HG02870 (cell line): ENCODE measurements at regions not wholly inside any gene's neighbourhood (a gene's known extent, or its start where the extent isn't known, plus 50 kb on each side); places are given as distances from the start of the nearest gene placed in this dataset.

Source experiments
- ATAC-seq: cut with Tn5 transposase; IDR thresholded peaks from one replicate; pipeline ENCODE4 v1.9.1; 2021; ENCODE audit warnings: mild to moderate bottlenecking, moderate library complexity; ENCODE audit not compliant: unreplicated experiment

DNA sequence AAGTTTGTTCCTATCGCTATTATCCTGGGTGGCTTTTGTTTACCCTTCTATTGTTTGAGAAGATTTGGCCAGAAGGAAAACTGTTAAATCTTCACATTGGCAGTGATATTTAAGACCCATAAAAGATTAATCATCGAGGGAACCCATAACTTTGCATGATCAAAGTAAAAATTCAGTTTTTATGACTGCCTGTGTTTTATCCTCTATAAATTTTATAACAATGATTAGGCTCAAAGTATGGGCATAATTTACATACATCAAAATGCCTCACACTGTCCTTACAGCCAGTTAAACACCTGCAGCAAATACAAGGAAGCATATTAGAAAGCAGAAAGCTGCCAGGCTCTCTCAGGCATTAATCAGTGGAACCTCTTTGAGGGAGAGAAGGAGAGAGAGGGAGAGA lies 289.1 kb downstream of the ICOS start:
- no peak for ATAC-seq

DNA sequence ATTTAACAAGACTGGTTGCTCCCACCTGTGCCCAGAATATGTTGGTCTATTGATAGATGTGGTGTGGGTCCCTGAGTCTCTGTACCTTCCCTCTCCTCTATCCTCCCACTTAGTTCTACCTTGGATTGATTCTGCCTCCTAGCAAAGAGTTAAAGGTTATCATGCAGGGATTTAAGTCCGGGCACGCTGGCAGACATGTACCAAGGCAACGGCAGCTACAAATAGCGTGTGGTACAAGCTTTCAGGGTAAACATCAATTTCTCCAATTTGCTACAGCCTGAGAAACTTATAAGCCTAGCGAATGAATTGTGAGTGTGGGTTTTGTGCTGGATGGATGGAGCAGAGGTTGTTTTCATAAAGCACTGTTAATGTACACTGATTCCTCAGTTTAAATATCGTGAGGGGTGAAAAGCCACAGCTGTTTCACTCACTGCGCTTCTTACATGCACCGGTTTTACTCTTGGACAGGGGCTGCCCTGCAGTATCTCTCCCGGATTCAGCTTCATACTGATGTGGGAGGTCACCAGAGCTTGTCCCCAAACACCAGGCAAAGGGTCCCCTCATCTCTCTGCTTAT lies 289.8 kb downstream of the ICOS start:
- no peak for ATAC-seq

DNA sequence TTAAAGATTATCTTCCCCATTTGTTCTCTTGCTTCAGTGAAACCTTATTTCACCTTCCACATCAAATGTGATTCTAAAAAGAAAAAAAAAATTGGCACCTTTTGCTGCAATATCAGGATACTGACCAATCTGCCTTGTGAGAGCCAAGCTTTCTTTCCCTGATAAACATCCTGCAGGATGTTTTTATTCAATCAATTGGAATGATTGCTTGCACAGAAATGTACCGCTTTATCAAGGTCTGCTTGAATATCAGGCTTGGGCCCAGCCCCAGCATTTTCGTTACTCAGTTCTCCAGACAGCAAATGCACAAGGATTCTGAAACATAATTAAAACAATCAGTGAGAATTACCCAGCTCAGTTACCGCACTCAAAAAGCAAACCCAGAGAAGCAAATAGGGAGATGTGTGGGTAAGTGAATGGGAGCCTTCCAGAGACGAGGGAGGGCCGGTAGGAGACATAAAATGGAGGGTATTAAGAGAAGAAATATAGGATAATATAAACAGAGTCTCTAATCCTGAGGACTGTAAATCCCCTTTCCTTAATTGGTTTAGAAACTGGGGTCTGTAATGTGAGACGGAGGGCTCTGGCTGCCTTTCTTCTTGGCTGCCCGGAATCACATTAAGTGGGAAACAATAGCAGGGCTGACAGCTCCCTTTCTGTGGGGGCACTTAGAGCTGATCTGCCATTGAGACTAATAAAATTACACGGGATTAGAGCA lies 291.8 kb downstream of the ICOS start:
- ATAC-seq, result no peak

DNA sequence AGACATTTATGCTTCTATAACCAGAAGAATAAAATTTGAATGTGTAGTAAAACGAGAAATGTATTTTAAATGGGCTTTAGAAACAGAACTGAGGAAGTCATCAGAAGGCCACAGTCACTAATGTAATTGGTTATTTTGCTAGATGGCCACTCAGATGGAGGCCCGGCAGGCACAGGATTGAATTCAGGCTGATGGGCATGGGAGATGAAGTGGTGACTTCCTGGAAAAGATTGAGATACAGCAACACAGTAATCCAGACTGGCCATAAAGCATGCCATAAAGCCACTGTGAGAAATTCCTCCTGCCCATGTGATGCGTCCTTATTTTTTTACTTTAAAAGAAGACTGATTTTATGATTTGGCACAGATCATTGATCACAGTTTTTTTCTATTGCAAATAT lies 297.7 kb downstream of the ICOS start:
- no peak for ATAC-seq

DNA sequence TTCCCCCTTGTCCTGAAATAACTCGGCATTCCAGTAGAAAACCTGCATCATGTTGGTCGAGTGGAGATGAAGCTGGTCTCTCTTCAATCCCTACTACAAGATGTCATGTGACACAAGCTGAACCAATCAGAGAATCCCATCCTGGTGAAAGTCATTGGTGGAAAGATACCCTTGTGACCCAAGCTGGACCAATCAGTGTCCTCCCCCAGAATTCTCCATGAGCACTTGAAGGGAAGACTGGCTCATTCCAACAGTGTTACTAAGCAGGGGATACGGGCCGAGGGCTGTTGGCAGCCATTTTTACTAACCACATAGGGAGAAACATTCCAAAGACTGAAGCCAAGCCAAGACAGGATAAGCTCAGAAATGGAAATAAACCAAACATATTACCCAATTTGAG lies 298.3 kb downstream of the ICOS start:
- ATAC-seq, result no peak

DNA sequence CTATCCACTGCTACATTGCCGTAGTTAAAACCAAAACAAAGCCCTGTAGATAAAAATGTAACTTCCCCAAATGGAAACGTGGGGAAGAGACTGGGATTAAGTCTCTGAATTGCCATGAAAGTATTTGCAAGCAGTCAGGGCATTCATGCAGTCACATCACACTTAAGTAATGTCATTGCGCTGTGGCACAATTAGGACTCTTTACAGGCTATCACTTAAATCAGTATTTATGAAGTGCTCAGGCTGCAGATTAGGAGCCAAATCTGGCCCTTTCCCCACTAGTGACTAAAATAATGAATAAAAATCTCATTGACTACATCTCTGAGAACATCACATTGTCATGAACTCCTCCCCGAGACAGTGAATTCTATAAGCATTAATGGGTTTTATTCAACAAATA lies 300.9 kb downstream of the ICOS start:
- ATAC-seq, result no peak

DNA sequence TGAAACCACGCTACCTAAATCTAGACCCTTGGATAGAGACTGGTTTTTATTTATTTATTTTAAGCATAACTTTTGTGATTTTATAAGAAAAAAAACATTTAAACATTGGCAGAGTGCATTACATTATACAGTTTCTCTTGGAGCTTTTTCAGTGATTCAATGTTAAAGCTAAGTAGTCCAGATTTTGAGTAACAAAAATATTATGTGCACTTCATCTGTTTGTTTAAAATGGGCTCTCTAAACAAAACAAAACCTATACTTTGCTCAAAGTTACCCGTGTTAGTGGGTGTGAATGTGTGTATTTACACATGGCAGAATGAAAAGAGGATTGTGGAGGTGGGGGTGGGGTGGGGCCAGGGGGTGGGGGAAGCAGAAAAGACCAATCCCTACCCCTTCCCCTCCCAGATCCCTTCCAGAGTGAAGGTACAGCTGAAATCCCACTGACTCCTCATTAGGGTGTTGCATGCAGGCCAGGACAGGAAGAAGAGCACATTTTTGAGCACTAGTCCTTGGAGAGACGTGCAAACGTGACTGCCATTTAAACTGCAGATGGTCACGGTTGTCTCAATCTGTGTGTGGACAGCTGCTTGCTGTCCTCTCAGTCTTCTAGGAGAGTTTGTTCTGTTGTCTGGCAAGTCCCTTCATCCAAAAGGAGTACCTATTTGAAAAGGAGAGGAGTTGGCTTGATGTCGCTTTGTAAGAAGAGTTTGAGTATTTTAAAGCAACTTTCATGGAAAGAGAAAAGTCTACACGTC lies 303.0 kb downstream of the ICOS start:
- no peak for ATAC-seq

DNA sequence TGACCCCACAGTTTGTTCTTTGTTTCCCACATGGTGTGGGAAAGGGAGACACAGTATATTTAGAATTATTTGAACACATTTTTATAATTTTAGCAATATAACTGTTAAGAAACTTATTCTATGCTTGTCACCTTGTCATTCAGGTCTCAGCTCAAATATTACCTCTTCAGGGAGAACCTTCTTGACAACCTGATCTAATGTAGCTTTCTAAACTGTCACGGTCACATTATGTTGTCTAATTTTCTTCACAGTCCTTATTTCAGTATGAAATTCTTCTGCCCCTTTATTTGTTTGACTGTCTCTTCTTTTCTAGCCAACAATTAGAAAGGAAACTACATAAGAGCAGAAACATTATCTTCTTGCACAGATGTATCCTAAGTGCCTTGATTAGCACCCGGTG lies 304.3 kb upstream of the PARD3B start:
- ATAC-seq, result no peak

DNA sequence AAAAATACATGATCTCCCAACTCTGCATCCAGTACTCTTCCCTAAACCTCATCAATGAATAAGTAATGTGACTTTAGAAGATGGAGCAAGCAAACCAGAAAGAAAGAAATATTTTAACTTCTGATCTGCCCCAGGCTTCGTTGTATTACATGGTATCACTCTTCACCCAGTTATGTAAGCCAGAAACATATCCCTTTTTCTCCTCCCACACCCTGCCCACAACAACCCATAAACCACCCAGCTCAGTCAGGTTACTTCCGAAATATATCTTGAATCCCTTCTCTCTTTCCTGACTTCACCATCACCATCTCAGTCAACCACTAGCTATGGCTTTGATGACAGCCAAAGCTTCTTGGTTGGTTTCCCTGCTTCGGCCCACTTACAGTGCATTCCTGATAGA lies 295.8 kb upstream of the PARD3B start:
- no peak for ATAC-seq

DNA sequence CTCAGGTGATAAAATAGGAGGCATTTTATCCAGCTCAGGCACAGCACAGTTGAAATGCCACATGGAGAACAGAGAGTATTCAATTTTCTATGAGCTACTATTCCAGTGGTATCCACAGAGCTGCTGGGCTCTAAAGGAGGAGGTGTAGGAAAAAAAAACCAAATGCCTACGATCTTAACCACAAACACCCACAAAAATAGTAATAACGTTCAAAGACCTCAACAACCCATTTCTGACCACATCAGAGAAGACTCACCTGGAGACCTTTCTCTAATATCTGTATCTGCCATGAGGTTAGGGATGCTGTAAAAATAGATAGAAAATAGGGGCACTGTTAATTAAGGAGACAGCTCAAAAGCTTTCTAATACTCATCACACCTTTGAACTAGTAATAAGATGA lies 294.6 kb upstream of the PARD3B start:
- no peak for ATAC-seq

DNA sequence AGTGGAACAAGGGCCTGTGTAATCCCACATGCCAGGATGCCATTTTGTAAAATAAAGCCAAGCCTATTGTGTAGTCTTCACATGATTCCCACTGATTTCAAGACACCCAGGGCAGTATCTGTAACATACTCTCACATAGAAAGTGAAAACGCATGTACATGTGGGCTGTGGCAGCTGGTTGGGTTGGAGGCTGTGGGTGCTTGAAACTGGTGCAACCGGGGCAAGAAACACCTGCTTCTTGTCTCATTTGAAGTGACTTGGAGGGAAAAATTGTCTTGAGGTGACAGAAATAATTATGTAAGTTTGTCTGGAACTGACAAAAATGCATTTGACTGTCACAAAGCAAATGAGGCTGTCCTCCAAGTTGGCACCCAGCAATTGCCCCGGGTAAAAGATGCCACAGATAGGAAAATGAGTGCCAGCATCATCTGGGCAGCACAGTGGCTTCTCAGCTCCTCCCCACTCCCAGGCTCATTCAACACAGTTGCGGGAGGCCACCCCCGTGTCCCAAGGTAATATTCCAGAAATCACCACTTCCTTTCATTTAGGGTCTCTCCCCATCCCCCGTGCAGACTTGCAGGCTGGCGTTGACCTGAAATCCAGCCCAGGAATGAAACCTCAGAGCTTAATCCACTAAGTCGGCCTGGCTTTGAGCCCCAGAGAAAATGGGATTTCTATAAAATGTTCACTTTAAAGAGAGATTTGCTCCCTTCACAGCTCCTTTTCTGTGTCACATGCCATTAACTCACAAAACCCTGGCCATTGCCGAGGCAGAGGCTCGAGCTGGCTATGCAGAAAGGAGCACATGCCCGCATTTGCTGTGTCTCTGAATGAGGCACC lies 293.9 kb upstream of the PARD3B start:
- ATAC-seq, result no peak

DNA sequence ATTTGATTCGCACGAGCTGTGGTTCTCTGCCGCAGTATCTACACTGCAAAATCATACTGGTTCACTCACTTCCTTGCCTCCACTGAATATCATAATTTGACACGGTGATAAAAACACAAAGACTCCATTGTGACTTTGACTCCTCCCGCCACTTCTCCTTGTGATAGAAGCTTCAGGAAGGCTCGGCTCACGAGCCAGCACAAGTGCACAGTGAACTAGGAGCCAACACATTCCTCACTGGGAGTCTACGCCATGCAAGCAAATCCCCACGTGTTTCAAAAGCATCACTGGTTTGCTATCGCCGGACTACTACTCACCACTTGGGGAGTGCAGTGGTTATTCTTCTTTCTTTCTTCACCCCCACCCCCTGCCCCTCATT lies 293.3 kb upstream of the PARD3B start:
- ATAC-seq, result no peak

DNA sequence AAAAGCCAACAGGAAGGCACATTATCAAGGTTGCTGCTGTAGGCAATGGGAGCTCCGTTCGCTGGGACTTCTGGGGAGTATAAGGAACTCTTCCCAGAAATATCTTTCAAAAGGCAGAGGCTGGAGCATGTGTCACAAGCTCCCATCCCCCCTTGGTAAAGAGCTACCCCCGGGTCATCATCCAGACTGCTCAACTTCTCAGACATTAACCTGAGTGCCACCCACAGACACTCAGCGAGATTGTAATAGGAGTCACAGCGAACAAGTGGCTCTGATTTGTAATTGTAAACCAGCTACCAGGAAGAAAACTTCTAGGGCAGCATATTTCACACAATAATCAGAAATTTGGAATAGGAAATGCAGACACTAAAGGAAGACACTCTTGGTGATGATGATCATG lies 290.2 kb upstream of the PARD3B start:
- no peak for ATAC-seq

DNA sequence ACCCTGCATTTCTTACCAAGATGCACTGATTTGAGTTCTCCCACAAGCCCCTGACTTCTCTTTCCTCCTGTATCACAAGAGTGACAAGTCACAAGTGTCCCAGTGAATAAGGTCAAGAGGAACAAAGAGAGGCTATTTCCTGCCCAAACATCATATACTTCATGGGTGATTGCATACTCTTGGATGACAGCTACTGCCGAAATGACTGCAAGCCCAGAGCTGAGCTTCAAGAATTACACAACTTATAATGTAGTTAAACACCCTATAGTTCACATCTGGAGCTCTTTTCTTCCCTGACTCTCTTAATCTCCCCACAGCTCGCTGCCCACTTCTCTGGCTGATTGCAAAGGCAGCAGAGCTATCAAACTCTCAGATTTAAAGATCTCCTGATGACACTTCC lies 289.7 kb upstream of the PARD3B start:
- no peak for ATAC-seq

DNA sequence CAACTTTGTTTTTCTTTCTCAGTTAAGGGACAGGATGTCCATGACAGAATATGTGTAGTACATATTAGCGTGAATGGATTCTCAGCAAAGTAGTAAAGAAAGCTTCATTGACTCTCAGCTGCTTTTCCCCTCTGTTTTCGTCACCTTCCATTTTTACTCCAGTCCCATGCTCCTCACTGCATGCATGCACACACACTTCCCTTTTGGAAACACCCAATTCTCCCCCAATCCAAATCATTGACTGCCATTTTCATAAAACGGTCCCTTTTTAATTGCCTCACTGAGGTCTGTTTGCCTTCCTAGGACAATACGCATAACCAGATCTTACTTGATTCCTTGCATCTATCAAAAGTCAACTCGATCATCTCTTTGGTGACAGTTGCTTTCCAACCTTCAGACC lies 287.5 kb upstream of the PARD3B start:
- no peak for ATAC-seq

DNA sequence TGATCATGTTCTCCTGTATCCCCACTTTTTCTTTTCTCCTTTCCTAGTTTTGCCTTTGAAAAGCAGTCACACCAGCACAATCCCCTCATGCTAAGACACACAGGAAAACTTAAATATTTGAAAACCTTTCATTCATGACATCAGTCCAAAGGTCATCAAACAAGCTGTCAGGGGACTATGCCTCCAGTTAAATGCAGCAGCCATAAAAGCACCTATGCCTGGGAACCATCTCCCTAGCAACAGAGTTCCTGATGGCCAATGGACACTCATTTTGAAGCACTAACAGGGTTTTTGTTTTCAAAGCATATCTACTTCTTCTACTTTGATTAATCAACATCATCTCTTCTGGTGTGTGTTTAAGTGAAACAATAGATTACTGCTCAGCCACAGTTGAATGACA lies 286.4 kb upstream of the PARD3B start:
- no peak for ATAC-seq

DNA sequence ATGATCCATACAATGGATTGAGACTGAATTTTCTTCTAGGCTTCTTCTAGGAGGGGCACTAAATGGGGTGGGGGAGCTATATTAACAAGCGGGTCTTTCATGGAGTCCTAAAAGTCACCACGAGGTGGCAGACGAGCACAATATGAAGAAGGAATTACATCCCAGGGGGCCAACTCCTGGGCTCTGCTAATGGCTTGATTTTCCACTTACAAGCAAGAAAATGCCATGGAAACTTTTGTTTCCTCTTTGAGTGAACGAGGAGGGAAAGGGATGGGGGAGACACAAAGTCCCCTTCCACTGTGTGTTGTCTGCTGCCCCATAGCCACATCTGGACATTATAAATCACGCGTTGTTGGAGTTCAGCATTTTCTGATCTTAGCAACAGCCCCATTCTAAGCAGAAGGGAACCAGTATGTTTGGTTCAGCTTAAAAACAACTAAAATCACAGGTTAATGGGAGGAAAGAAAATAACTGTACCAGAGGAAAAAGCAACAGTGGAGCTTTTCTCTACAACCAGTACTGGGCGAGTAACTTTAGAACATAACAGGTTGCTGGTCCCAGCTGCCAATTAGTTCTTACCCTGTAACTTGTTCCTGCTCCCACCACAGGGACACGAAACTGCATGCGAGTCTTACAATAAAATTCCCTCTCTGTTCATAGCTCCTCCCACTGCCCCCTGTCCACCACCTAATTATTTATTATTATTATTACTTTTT lies 285.0 kb upstream of the PARD3B start:
- ATAC-seq, result no peak

DNA sequence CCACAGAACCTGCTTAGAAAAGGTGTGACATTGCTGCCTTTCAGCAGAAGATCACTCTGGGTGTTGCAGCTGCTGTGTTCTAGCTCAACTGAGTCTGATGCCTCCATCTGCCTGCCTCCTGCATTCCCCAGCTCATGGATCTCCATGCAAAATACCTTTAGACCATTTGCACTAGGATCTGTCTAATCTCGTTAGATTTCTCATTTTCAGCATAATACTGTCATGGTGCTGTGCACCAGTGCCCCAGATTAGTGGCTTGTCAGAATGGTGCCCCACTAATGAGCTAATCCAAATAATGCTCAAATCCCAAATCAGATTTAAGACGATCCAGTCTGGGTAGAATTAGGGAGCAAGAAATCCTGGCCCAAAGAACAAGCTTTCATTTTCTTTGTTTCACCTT lies 284.4 kb upstream of the PARD3B start:
- no peak for ATAC-seq

DNA sequence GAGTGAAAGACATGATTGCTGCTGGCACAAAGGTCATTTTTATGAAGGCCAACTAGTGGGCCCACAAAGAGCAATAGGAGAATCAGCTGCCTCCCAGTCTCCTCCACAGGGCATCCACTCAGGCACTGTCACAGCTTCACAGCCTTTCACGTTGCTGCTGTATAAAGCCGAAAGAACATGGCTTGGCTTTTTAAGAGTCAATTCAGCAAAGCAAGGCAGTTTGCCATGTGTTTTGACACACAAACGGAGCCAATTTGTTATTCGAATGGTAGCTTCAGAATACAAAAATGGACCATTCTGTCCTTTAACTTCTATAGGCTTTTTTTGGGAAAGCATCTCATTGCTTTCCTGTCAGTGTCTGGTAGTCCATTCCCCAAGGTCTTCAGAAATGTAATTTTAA lies 283.4 kb upstream of the PARD3B start:
- no peak for ATAC-seq

DNA sequence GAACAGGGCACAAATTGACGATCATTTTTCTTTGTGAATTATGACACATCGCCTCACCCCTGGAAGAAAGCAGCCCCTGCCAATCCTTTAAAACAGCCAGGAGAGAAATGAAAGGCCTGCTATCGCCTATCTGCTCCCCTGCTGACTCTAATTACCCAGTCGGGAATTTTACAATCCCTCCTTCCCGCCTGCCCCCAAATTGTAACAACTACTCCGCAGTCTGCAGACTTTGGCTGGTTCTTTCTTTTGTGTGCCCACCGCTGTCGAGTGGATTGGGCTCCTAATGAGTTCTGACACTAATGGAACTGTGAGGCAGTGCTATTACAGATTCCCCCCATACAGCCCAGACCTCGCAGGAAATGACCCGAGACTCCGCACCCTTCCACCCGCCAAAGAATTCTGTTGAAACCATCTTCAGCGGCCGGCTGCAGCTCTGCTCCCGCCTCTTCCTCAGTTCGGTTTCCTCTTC lies 281.2 kb upstream of the PARD3B start:
- no peak for ATAC-seq

DNA sequence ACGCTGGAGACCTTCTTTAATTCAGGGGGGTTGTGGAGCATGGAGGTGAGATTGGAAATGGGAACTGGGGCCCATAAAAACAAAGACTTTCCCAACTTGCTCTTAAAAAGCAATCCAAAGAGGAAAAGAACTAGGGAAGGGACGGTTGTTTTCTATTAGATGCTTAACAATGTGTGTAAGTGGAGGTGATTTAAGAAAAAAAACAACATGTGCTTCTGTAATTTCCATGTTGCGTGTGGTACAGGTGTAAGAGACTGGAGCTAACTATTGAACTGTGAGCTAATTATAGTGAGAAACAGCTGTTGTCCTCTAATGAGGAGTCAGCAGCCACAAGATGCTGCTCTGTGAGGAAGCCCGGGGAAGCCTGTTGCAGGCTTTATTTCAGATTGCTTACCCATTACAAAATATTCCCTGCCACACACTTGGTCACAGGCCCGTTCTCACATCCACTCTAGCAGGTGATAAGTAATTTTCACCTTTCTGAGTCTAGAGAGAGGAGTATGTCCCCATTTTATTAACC lies 280.6 kb upstream of the PARD3B start:
- ATAC-seq, result no peak
